ENCODE measurements at regions not wholly inside any gene's neighbourhood (a gene's known extent, or its start where the extent isn't known, plus 50 kb on each side); places are given as distances from the start of the nearest gene placed in this dataset.

- no peak for TF ChIP-seq CTCF (IDR thresholded peaks at IDR 0.05; ENCODE audit: unreplicated experiment)
- BruUV-seq (replicated peaks), result no TSS peak
- H3K36me3 Mint-ChIP-seq (ENCODE audit: insufficient read depth, unreplicated experiment), result no peaks in the 10 kb centered on the region
- CTCF ChIA-PET, result no interaction called here
- H3K9me3 Mint-ChIP-seq (ENCODE audit: low read depth, unreplicated experiment), result no peaks in the 10 kb centered on the region
- H3K27ac Mint-ChIP-seq (ENCODE audit: unreplicated experiment), result no peak overlapping the region
- no peaks in the 10 kb centered on the region for H3K27me3 Mint-ChIP-seq (ENCODE audit: unreplicated experiment)
- H3K4me3 Mint-ChIP-seq (ENCODE audit: low read depth, unreplicated experiment), result no peak overlapping the region
- intact Hi-C loops (cut with micrococcal nuclease; ENCODE audit: unreplicated experiment), result no loop called here
- DNase-seq, result no peak
- H3K4me1 Mint-ChIP-seq (ENCODE audit: low read depth, unreplicated experiment), result no peaks in the 10 kb centered on the region
These were observed 136.2 kb downstream of the MTX2 start for GRCh38 chr2:176405477-176405876.

GRCh38 chr2:176407706-176408105, 138.5 kb downstream of the MTX2 start:
- intact Hi-C loops (cut with micrococcal nuclease; ENCODE audit: unreplicated experiment), result no loop called here
- CTCF ChIA-PET, result no interaction called here
- H3K4me3 Mint-ChIP-seq (ENCODE audit: low read depth, unreplicated experiment), result no peak overlapping the region
- no peaks in the 10 kb centered on the region for H3K4me1 Mint-ChIP-seq (ENCODE audit: low read depth, unreplicated experiment)
- H3K9me3 Mint-ChIP-seq (ENCODE audit: low read depth, unreplicated experiment), result no peaks in the 10 kb centered on the region
- TF ChIP-seq CTCF (IDR thresholded peaks at IDR 0.05; ENCODE audit: unreplicated experiment), result no peak
- no peaks in the 10 kb centered on the region for H3K36me3 Mint-ChIP-seq (ENCODE audit: insufficient read depth, unreplicated experiment)
- no peak for DNase-seq
- BruUV-seq (replicated peaks), result no TSS peak
- no peaks in the 10 kb centered on the region for H3K27me3 Mint-ChIP-seq (ENCODE audit: unreplicated experiment)
- no peak overlapping the region for H3K27ac Mint-ChIP-seq (ENCODE audit: unreplicated experiment)

- Mint-ChIP-seq H3K27me3 (ENCODE audit: unreplicated experiment) (no peaks in the 10 kb centered on the region), H3K4me3 (ENCODE audit: low read depth, unreplicated experiment) (no peak overlapping the region), H3K4me1 (ENCODE audit: low read depth, unreplicated experiment) (no peaks in the 10 kb centered on the region), H3K27ac (ENCODE audit: unreplicated experiment) (no peak overlapping the region), H3K9me3 (ENCODE audit: low read depth, unreplicated experiment) (no peaks in the 10 kb centered on the region), H3K36me3 (ENCODE audit: insufficient read depth, unreplicated experiment) (no peaks in the 10 kb centered on the region)
- no peak for DNase-seq
- CTCF ChIA-PET, result no interaction called here
- BruUV-seq (replicated peaks), result no TSS peak
- intact Hi-C loops (cut with micrococcal nuclease; ENCODE audit: unreplicated experiment), result no loop called here
- TF ChIP-seq CTCF (IDR thresholded peaks at IDR 0.05; ENCODE audit: unreplicated experiment), result no peak
These were observed 140.4 kb downstream of the MTX2 start for GRCh38 chr2:176409671-176410070.

DNA sequence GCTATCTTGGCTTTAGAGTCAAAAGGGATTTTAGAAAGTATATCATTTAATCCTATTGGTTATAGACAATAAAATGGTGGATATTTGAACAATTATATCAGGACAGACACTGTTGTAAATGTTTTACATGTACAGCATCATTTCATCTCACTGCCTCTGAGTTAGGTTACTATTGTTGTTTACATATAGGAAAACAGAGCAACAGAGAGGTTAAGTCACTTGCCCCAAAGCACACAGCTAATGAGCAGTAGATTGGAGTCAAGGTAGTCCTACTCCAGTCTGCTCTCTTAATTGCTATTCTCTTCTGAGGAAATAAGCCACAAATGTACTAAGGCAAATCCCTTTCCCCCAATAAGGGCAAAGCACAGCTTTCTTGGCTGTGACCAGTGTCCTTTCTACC, 142.9 kb downstream of the MTX2 start:
- TF ChIP-seq CTCF (IDR thresholded peaks at IDR 0.05; ENCODE audit: unreplicated experiment), result no peak
- BruUV-seq (replicated peaks), result no TSS peak
- no peaks in the 10 kb centered on the region for H3K36me3 Mint-ChIP-seq (ENCODE audit: insufficient read depth, unreplicated experiment)
- no peak overlapping the region for H3K27ac Mint-ChIP-seq (ENCODE audit: unreplicated experiment)
- H3K4me1 Mint-ChIP-seq (ENCODE audit: low read depth, unreplicated experiment), result no peaks in the 10 kb centered on the region
- no peaks in the 10 kb centered on the region for H3K27me3 Mint-ChIP-seq (ENCODE audit: unreplicated experiment)
- CTCF ChIA-PET, result no interaction called here
- H3K4me3 Mint-ChIP-seq (ENCODE audit: low read depth, unreplicated experiment), result no peak overlapping the region
- intact Hi-C loops (cut with micrococcal nuclease; ENCODE audit: unreplicated experiment), result no loop called here
- DNase-seq, result no peak
- H3K9me3 Mint-ChIP-seq (ENCODE audit: low read depth, unreplicated experiment), result no peaks in the 10 kb centered on the region

GRCh38 chr2:176413786-176414185, 144.5 kb downstream of the MTX2 start:
- H3K27ac Mint-ChIP-seq (ENCODE audit: unreplicated experiment), result no peak overlapping the region
- no peaks in the 10 kb centered on the region for H3K9me3 Mint-ChIP-seq (ENCODE audit: low read depth, unreplicated experiment)
- CTCF ChIA-PET, result no interaction called here
- H3K36me3 Mint-ChIP-seq (ENCODE audit: insufficient read depth, unreplicated experiment), result no peaks in the 10 kb centered on the region
- intact Hi-C loops (cut with micrococcal nuclease; ENCODE audit: unreplicated experiment), result no loop called here
- no peaks in the 10 kb centered on the region for H3K27me3 Mint-ChIP-seq (ENCODE audit: unreplicated experiment)
- H3K4me1 Mint-ChIP-seq (ENCODE audit: low read depth, unreplicated experiment), result no peaks in the 10 kb centered on the region
- no peak for DNase-seq
- no peak overlapping the region for H3K4me3 Mint-ChIP-seq (ENCODE audit: low read depth, unreplicated experiment)
- TF ChIP-seq CTCF (IDR thresholded peaks at IDR 0.05; ENCODE audit: unreplicated experiment), result no peak
- BruUV-seq (replicated peaks), result no TSS peak

All from Calu3 (cell line).